SU-DHL-6 (cell line): ENCODE measurements at regions not wholly inside any gene's neighbourhood (a gene's known extent, or its start where the extent isn't known, plus 50 kb on each side); places are given as distances from the start of the nearest gene placed in this dataset.

Source experiments
- H2AFZ ChIP-seq: fragments of 200-600 bp; sonication (generic); 2 replicates; pipeline ENCODE4 v1.6.1; 2014; ENCODE audit warnings: low read depth, mild to moderate bottlenecking, moderate library complexity, mixed read lengths, antibody characterized with exemption, low read length; ENCODE audit not compliant: severe bottlenecking
- H3F3A ChIP-seq: fragments of 200-600 bp; shearing (Covaris generic); 2 replicates; pipeline ENCODE4 v1.6.0; 2016; ENCODE audit warnings: antibody characterized with exemption, mild to moderate bottlenecking; ENCODE audit not compliant: insufficient read depth
- H3K27ac ChIP-seq: fragments of 200-600 bp; sonication (generic); 2 replicates; pipeline ENCODE4 v1.5.1; 2016; ENCODE audit warnings: low read depth, mild to moderate bottlenecking, low read length, moderate library complexity, mixed read lengths
- H3K27me3 ChIP-seq: fragments of 200-600 bp; sonication (generic), shearing (Covaris generic); 2 replicates; pipeline ENCODE4 v1.6.0; 2014; ENCODE audit warnings: mild to moderate bottlenecking, low read length
- H3K36me3 ChIP-seq: fragments of 200-600 bp; sonication (generic); 2 replicates; pipeline ENCODE4 v1.6.1; 2014; ENCODE audit warnings: mild to moderate bottlenecking, low read length, mixed read lengths
- H3K4me2 ChIP-seq: fragments of 300-600, 200-600 bp; shearing (Covaris generic), sonication (generic); 2 replicates; pipeline ENCODE4 v1.6.0; 2014; ENCODE audit warnings: low read length, low read depth, mild to moderate bottlenecking; ENCODE audit not compliant: poor library complexity, severe bottlenecking
- H3K4me3 ChIP-seq: fragments of 200-600 bp; sonication (generic); 2 replicates; pipeline ENCODE4 v1.5.1; 2014; ENCODE audit warnings: antibody characterized with exemption, low read length, mild to moderate bottlenecking, mixed read lengths; ENCODE audit not compliant: insufficient read depth, poor library complexity, severe bottlenecking
- H3K79me2 ChIP-seq: fragments of 200-600 bp; sonication (generic); 2 replicates; pipeline ENCODE4 v1.6.1; 2014; ENCODE audit warnings: mild to moderate bottlenecking, low read length, moderate library complexity; ENCODE audit not compliant: insufficient read depth
- H3K9ac ChIP-seq: fragments of 200-600 bp; sonication (generic); 2 replicates; pipeline ENCODE4 v1.7.0; 2014; ENCODE audit warnings: mild to moderate bottlenecking, low read length
- H3K9me2 ChIP-seq: fragments of 200-600 bp; sonication (generic); replicated peaks from 2 replicates; pipeline ENCODE4 v1.6.1; 2014; ENCODE audit warnings: low read length; ENCODE audit not compliant: insufficient read depth
- H3K9me3 ChIP-seq: fragments of 200-600 bp; sonication (generic); 2 replicates; pipeline ENCODE4 v1.6.1; 2014; ENCODE audit warnings: low read length, mixed read lengths; ENCODE audit not compliant: insufficient read depth
- H4K20me1 ChIP-seq: fragments of 200-600 bp; sonication (generic); 2 replicates; pipeline ENCODE4 v1.6.1; 2014; ENCODE audit warnings: low read depth, mild to moderate bottlenecking, antibody characterized with exemption, low read length, moderate library complexity, mixed read lengths
- EZH2phosphoT487 ChIP-seq: fragments of 200-600 bp; sonication (generic), shearing (Covaris generic); conservative IDR thresholded peaks from 2 replicates; pipeline ENCODE4 v1.6.1; 2018; ENCODE audit warnings: mild to moderate bottlenecking, antibody characterized with exemption, low read length, moderate library complexity, mixed read lengths
- TF ChIP-seq, protein P1 (sequence below): fragments of 200-600 bp; sonication (generic); IDR thresholded peaks from one replicate; pipeline ENCODE4 v1.5.1; 2017; ENCODE audit warnings: antibody characterized with exemption, mild to moderate bottlenecking, low read length, moderate library complexity; ENCODE audit not compliant: insufficient read depth, poor library complexity, severe bottlenecking

DNA sequence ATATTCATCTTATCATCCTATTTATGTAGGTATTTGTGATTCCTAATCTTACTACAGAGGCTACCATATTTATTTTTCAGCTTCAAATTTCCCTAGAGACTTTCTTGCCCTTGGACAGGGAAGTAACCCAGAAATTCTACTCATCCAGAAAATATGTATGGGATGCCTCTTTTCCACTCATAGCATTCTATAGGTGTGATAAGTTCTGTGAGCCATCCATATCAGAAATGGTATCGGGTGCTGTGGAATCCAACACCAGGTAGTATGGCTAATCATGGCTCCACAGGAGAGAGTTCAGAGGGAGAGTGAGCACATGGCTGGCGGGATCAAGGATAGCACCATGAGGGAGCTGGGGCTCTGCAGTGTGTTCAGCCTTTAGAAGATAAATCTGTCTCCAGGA is 349.3 kb upstream of the ACTBL2 start:
- Histone ChIP-seq H3K4me3 (no peak overlapping the region), H3K79me2 (no peaks in the 10 kb centered on the region), H3K27ac (no peak overlapping the region), H3F3A (no peaks in the 10 kb centered on the region), H3K36me3 (no peaks in the 10 kb centered on the region), H3K27me3 (no peaks in the 10 kb centered on the region), H3K9me2 (no peaks in the 10 kb centered on the region), H3K4me2 (no peak overlapping the region), H3K9me3 (no peaks in the 10 kb centered on the region), H3K9ac (no peak overlapping the region), H2AFZ (no peak overlapping the region), H4K20me1 (no peaks in the 10 kb centered on the region)
- TF ChIP-seq, protein P1, sequence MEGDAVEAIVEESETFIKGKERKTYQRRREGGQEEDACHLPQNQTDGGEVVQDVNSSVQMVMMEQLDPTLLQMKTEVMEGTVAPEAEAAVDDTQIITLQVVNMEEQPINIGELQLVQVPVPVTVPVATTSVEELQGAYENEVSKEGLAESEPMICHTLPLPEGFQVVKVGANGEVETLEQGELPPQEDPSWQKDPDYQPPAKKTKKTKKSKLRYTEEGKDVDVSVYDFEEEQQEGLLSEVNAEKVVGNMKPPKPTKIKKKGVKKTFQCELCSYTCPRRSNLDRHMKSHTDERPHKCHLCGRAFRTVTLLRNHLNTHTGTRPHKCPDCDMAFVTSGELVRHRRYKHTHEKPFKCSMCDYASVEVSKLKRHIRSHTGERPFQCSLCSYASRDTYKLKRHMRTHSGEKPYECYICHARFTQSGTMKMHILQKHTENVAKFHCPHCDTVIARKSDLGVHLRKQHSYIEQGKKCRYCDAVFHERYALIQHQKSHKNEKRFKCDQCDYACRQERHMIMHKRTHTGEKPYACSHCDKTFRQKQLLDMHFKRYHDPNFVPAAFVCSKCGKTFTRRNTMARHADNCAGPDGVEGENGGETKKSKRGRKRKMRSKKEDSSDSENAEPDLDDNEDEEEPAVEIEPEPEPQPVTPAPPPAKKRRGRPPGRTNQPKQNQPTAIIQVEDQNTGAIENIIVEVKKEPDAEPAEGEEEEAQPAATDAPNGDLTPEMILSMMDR, result no peak
- no peak for TF ChIP-seq EZH2phosphoT487

- Histone ChIP-seq H3K9ac (no peak overlapping the region), H3K79me2 (no peaks in the 10 kb centered on the region), H4K20me1 (no peaks in the 10 kb centered on the region), H3F3A (no peaks in the 10 kb centered on the region), H3K36me3 (no peaks in the 10 kb centered on the region), H2AFZ (no peak overlapping the region), H3K9me3 (no peaks in the 10 kb centered on the region), H3K4me3 (no peak overlapping the region), H3K27me3 (no peaks in the 10 kb centered on the region), H3K4me2 (no peak overlapping the region), H3K9me2 (no peaks in the 10 kb centered on the region), H3K27ac (no peak overlapping the region)
- TF ChIP-seq EZH2phosphoT487, result no peak
- TF ChIP-seq, protein P1, result no peak
Measured at GRCh38 chr5:57831090-57831489, 348.5 kb upstream of the ACTBL2 start.

- no peak overlapping the region for H2AFZ ChIP-seq
Measured at GRCh38 chr5:57828221-57828620, 345.6 kb upstream of the ACTBL2 start.

More at GRCh38 chr5:57828221-57828620, 345.6 kb upstream of the ACTBL2 start:
- H3K9me2 ChIP-seq, result 0 out of 2 replicates have a peak, but pooled peaks cover 3% of the 10 kb centered on the region
- H3K4me2 ChIP-seq, result no peak overlapping the region
- H3K27me3 ChIP-seq, result no peaks in the 10 kb centered on the region
- H3K9ac ChIP-seq, result no peak overlapping the region
- no peaks in the 10 kb centered on the region for H3K9me3 ChIP-seq
- no peak overlapping the region for H3K4me3 ChIP-seq
- no peaks in the 10 kb centered on the region for H3F3A ChIP-seq
- H3K79me2 ChIP-seq, result no peaks in the 10 kb centered on the region
- TF ChIP-seq, protein P1, result no peak
- TF ChIP-seq EZH2phosphoT487, result no peak
- no peaks in the 10 kb centered on the region for H3K36me3 ChIP-seq
- H3K27ac ChIP-seq, result no peak overlapping the region
- H4K20me1 ChIP-seq, result no peaks in the 10 kb centered on the region
